NCI-H1694 (cell line): ENCODE measurements at regions not wholly inside any gene's neighbourhood (a gene's known extent, or its start where the extent isn't known, plus 50 kb on each side); places are given as distances from the start of the nearest gene placed in this dataset.

ENCODE experiments used
- DNase-seq: peaks from one replicate; lab custom pipeline; 2025; lab: John Stamatoyannopoulos, UW

- DNase-seq = no peak
Observed at GRCh38 chr5:58113172-58113571, 346.7 kb downstream of the PLK2 start.

GRCh38 chr5:58108511-58108910 is 351.4 kb downstream of the PLK2 start:
- no peak for DNase-seq

- no peak for DNase-seq
Observed at GRCh38 chr5:58107704-58108103, 352.2 kb downstream of the PLK2 start.

GRCh38 chr5:58106754-58107410 is 353.0 kb downstream of the PLK2 start:
- no peak for DNase-seq

GRCh38 chr5:58105836-58106235 is 354.1 kb downstream of the PLK2 start:
- DNase-seq = no peak

- DNase-seq = no peak
Observed at GRCh38 chr5:58099257-58099656, 360.6 kb downstream of the PLK2 start.

GRCh38 chr5:58094031-58094430 is 365.9 kb downstream of the PLK2 start:
- DNase-seq = no peak

GRCh38 chr5:58090704-58091103 is 369.2 kb downstream of the PLK2 start:
- no peak for DNase-seq

GRCh38 chr5:58088941-58089340 is 370.9 kb downstream of the PLK2 start:
- DNase-seq = no peak

GRCh38 chr5:58087905-58088304 is 372.0 kb downstream of the PLK2 start:
- no peak for DNase-seq

- no peak for DNase-seq
Observed at GRCh38 chr5:58087123-58087522, 372.8 kb downstream of the PLK2 start.

- DNase-seq = no peak
Observed at GRCh38 chr5:58085800-58086199, 374.1 kb downstream of the PLK2 start.

- no peak for DNase-seq
Observed at GRCh38 chr5:58081435-58081834, 378.5 kb downstream of the PLK2 start.

- DNase-seq = no peak
Observed at GRCh38 chr5:58080573-58080972, 379.3 kb downstream of the PLK2 start.

- no peak for DNase-seq
Observed at GRCh38 chr5:58077966-58078365, 381.9 kb downstream of the PLK2 start.

- no peak for DNase-seq
Observed at GRCh38 chr5:58077416-58077815, 382.5 kb downstream of the PLK2 start.

GRCh38 chr5:58076483-58077257 is 383.2 kb downstream of the PLK2 start:
- DNase-seq = no peak

- DNase-seq = no peak
Observed at GRCh38 chr5:58075907-58076306, 384.0 kb downstream of the PLK2 start.

- no peak for DNase-seq
Observed at GRCh38 chr5:58074717-58075116, 385.2 kb downstream of the PLK2 start.

- no peak for DNase-seq
Observed at GRCh38 chr5:58074222-58074621, 385.7 kb downstream of the PLK2 start.

GRCh38 chr5:58073243-58073642 is 386.6 kb downstream of the PLK2 start:
- DNase-seq = no peak

- no peak for DNase-seq
Observed at GRCh38 chr5:58072300-58072965, 387.5 kb downstream of the PLK2 start.

GRCh38 chr5:58071566-58071965 is 388.3 kb downstream of the PLK2 start:
- no peak for DNase-seq
